Esophagus squamous epithelium (tissue), 4 donors: ENCODE measurements at regions not wholly inside any gene's neighbourhood (a gene's known extent, or its start where the extent isn't known, plus 50 kb on each side); places are given as distances from the start of the nearest gene placed in this dataset.

Experiments used
- CTCF ChIP-seq, 6 experiments: fragments of 450-650 bp in 4 of 6; fragments of 200-600 bp in 2 of 6; sonication (generic) in 2 of 6; IDR thresholded peaks; one replicate each; pipeline ENCODE4 v1.5.1; 2016 to 2019; ENCODE audit warnings: antibody characterized with exemption in 6 of 6, mild to moderate bottlenecking in 4 of 6, moderate library complexity in 4 of 6
- POLR2A ChIP-seq, 4 donors: fragments of 450-650 bp; IDR thresholded peaks; one replicate each; pipeline ENCODE4 v1.6.1; 2017; ENCODE audit warnings: antibody characterized with exemption in 4 of 4, mild to moderate bottlenecking in 4 of 4, moderate library complexity in 3 of 4

- TF ChIP-seq CTCF (IDR thresholded peaks at IDR 0.05) (no peak), POLR2A (IDR thresholded peaks at IDR 0.05) (no peak)
Observed at GRCh38 chr7:153030976-153031375, 271.4 kb downstream of the ACTR3B start.
